ENCODE measurements at regions not wholly inside any gene's neighbourhood (a gene's known extent, or its start where the extent isn't known, plus 50 kb on each side); places are given as distances from the start of the nearest gene placed in this dataset.

DNA sequence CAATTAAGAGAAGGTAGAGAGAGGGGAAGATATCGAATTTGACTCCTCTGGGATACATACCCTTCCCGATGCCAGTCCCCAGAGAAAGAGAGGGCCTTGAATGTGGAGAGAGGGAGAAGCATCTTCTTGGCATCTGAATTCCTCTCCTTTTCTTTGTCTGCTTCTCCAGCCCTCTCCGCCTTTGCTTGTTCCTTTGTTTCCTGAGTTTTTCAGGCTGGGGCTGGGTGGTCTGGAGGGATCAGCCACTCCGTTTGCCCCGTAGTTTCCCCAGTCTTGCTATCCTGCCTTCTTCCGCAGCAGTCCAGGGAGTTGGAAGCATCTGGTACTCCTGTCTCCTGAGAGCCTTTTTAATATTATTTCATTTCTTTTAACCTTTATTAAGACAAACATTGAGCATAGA is 107.1 kb upstream of the CADM1 start:
- Histone ChIP-seq H3K9ac (ENCODE audit: low read depth in 1 of 2, low read length in 2 of 2) (no peak overlapping the region), H3K27ac (ENCODE audit: low read depth in 1 of 2, low read length in 2 of 2) (no peak overlapping the region), H3K9me3 (ENCODE audit: control insufficient read depth in 4 of 4, low read length in 3 of 4) (no peaks in the 10 kb centered on the region), H3K4me3 (ENCODE audit: low read depth in 1 of 3, low read length in 3 of 3) (no peak overlapping the region), H3K36me3 (ENCODE audit: control insufficient read depth in 4 of 4, insufficient read depth in 3 of 4, low read depth in 1 of 4, low read length in 3 of 4) (no peaks in the 10 kb centered on the region), H3K27me3 (ENCODE audit: control insufficient read depth in 4 of 4, insufficient read depth in 4 of 4, low read length in 3 of 4) (no peaks in the 10 kb centered on the region), H3K4me1 (ENCODE audit: control insufficient read depth in 4 of 4, insufficient read depth in 4 of 4, low read length in 3 of 4) (peaks cover 0 to 22% (median 16%) of the 10 kb centered on the region in 4 donors)
- TF ChIP-seq, protein P1, sequence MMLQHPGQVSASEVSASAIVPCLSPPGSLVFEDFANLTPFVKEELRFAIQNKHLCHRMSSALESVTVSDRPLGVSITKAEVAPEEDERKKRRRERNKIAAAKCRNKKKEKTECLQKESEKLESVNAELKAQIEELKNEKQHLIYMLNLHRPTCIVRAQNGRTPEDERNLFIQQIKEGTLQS (IDR thresholded peaks at IDR 0.05), result no peak
- TF ChIP-seq RXRA (IDR thresholded peaks at IDR 0.05), result no peak
- TF ChIP-seq, protein P2, sequence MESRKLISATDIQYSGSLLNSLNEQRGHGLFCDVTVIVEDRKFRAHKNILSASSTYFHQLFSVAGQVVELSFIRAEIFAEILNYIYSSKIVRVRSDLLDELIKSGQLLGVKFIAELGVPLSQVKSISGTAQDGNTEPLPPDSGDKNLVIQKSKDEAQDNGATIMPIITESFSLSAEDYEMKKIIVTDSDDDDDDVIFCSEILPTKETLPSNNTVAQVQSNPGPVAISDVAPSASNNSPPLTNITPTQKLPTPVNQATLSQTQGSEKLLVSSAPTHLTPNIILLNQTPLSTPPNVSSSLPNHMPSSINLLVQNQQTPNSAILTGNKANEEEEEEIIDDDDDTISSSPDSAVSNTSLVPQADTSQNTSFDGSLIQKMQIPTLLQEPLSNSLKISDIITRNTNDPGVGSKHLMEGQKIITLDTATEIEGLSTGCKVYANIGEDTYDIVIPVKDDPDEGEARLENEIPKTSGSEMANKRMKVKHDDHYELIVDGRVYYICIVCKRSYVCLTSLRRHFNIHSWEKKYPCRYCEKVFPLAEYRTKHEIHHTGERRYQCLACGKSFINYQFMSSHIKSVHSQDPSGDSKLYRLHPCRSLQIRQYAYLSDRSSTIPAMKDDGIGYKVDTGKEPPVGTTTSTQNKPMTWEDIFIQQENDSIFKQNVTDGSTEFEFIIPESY (IDR thresholded peaks at IDR 0.05), result no peak
- TF ChIP-seq GABPA (IDR thresholded peaks at IDR 0.05 in 1 of 2, conservative IDR thresholded peaks at IDR 0.05 in 1 of 2), result no peak
- TF ChIP-seq, protein P3, sequence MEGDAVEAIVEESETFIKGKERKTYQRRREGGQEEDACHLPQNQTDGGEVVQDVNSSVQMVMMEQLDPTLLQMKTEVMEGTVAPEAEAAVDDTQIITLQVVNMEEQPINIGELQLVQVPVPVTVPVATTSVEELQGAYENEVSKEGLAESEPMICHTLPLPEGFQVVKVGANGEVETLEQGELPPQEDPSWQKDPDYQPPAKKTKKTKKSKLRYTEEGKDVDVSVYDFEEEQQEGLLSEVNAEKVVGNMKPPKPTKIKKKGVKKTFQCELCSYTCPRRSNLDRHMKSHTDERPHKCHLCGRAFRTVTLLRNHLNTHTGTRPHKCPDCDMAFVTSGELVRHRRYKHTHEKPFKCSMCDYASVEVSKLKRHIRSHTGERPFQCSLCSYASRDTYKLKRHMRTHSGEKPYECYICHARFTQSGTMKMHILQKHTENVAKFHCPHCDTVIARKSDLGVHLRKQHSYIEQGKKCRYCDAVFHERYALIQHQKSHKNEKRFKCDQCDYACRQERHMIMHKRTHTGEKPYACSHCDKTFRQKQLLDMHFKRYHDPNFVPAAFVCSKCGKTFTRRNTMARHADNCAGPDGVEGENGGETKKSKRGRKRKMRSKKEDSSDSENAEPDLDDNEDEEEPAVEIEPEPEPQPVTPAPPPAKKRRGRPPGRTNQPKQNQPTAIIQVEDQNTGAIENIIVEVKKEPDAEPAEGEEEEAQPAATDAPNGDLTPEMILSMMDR (IDR thresholded peaks at IDR 0.05; ENCODE audit: low read depth, low read length, missing input control), result no peak
- TF ChIP-seq FOXA2 (IDR thresholded peaks at IDR 0.05), result no peak
- no peak for TF ChIP-seq HNF4G (IDR thresholded peaks at IDR 0.05)
- no peak for TF ChIP-seq FOXA1 (IDR thresholded peaks at IDR 0.05)
- TF ChIP-seq YY1 (IDR thresholded peaks at IDR 0.05), result no peak
- TF ChIP-seq EGR1 (IDR thresholded peaks at IDR 0.05; ENCODE audit: low read depth in 2 of 2), result no peak
- TF ChIP-seq, protein P4, sequence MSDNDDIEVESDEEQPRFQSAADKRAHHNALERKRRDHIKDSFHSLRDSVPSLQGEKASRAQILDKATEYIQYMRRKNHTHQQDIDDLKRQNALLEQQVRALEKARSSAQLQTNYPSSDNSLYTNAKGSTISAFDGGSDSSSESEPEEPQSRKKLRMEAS (IDR thresholded peaks at IDR 0.05), result no peak
- no peak for TF ChIP-seq JUND (IDR thresholded peaks at IDR 0.05)
- TF ChIP-seq TAF1 (conservative IDR thresholded peaks at IDR 0.05), result no peak
- no peak for TF ChIP-seq RAD21 (IDR thresholded peaks at IDR 0.05)
- TF ChIP-seq, protein P5, sequence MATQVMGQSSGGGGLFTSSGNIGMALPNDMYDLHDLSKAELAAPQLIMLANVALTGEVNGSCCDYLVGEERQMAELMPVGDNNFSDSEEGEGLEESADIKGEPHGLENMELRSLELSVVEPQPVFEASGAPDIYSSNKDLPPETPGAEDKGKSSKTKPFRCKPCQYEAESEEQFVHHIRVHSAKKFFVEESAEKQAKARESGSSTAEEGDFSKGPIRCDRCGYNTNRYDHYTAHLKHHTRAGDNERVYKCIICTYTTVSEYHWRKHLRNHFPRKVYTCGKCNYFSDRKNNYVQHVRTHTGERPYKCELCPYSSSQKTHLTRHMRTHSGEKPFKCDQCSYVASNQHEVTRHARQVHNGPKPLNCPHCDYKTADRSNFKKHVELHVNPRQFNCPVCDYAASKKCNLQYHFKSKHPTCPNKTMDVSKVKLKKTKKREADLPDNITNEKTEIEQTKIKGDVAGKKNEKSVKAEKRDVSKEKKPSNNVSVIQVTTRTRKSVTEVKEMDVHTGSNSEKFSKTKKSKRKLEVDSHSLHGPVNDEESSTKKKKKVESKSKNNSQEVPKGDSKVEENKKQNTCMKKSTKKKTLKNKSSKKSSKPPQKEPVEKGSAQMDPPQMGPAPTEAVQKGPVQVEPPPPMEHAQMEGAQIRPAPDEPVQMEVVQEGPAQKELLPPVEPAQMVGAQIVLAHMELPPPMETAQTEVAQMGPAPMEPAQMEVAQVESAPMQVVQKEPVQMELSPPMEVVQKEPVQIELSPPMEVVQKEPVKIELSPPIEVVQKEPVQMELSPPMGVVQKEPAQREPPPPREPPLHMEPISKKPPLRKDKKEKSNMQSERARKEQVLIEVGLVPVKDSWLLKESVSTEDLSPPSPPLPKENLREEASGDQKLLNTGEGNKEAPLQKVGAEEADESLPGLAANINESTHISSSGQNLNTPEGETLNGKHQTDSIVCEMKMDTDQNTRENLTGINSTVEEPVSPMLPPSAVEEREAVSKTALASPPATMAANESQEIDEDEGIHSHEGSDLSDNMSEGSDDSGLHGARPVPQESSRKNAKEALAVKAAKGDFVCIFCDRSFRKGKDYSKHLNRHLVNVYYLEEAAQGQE (IDR thresholded peaks at IDR 0.05), result no peak
- 75% methylated on average over 6 of the region's 6 CpGs for WGBS
- no peak for DNase-seq (ENCODE audit: low spot score)

DNA sequence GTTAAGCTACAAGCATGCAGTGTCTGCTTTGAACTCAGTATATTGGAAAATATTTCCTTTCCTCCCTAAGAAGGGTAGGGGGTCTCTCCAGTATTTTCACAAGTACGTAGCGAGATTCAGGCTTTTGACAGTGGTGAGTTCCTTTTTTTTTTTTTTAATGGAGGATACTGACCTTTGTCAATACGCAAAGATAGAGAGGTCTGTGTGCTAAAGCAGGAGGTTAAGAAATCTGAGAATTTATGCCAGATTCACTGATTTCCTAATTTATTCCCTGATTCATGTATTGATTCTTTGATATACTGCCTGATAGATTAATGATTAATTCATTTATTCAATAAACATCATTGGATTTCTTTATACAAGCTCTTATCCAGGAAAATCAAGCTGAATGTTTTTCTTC is 106.7 kb upstream of the CADM1 start:
- 49% methylated on average over 3 of the region's 3 CpGs for WGBS
- no peak overlapping the region for H3K27ac ChIP-seq (ENCODE audit: low read depth in 1 of 2, low read length in 2 of 2)
- no peaks in the 10 kb centered on the region for H3K27me3 ChIP-seq (ENCODE audit: control insufficient read depth in 4 of 4, insufficient read depth in 4 of 4, low read length in 3 of 4)
- no peaks in the 10 kb centered on the region for H3K9me3 ChIP-seq (ENCODE audit: control insufficient read depth in 4 of 4, low read length in 3 of 4)
- H3K36me3 ChIP-seq (ENCODE audit: control insufficient read depth in 4 of 4, insufficient read depth in 3 of 4, low read depth in 1 of 4, low read length in 3 of 4), result no peaks in the 10 kb centered on the region
- H3K4me1 ChIP-seq (ENCODE audit: control insufficient read depth in 4 of 4, insufficient read depth in 4 of 4, low read length in 3 of 4), result peaks cover 0 to 22% (median 16%) of the 10 kb centered on the region in 4 donors
- TF ChIP-seq, protein P1 (IDR thresholded peaks at IDR 0.05), result no peak
- TF ChIP-seq NR2F2 (IDR thresholded peaks at IDR 0.05), result peak; percentile 11
- peak in 1 of 2 donors; percentile 36 for TF ChIP-seq JUND (IDR thresholded peaks at IDR 0.05)
- peak; percentile 48 to 63 for TF ChIP-seq HNF4A (conservative IDR thresholded peaks at IDR 0.05)
- TF ChIP-seq FOXA1 (IDR thresholded peaks at IDR 0.05), result no peak
- TF ChIP-seq, protein P4 (IDR thresholded peaks at IDR 0.05), result peak; percentile 37
- peak; percentile 40 for TF ChIP-seq FOXA2 (IDR thresholded peaks at IDR 0.05)
- peak; percentile 45 for TF ChIP-seq YY1 (IDR thresholded peaks at IDR 0.05)
- no peak for TF ChIP-seq GABPA (IDR thresholded peaks at IDR 0.05 in 1 of 2, conservative IDR thresholded peaks at IDR 0.05 in 1 of 2)
- TF ChIP-seq SP1 (IDR thresholded peaks at IDR 0.05), result peak; percentile 46
- TF ChIP-seq HNF4G (IDR thresholded peaks at IDR 0.05), result no peak
- TF ChIP-seq, protein P5 (IDR thresholded peaks at IDR 0.05), result no peak
- peak; percentile 54 to 61 for TF ChIP-seq RXRA (IDR thresholded peaks at IDR 0.05)
- peak in 1 of 2 donors; percentile 12 for TF ChIP-seq RAD21 (IDR thresholded peaks at IDR 0.05)
- no peak overlapping the region for H3K9ac ChIP-seq (ENCODE audit: low read depth in 1 of 2, low read length in 2 of 2)
- H3K4me3 ChIP-seq (ENCODE audit: low read depth in 1 of 3, low read length in 3 of 3), result no peak overlapping the region
- no peak for DNase-seq (ENCODE audit: low spot score)
